GM12865 (cell line): ENCODE measurements at regions not wholly inside any gene's neighbourhood (a gene's known extent, or its start where the extent isn't known, plus 50 kb on each side); places are given as distances from the start of the nearest gene placed in this dataset.
"Not testable (repeated sequence)": the region's sequence is repeated elsewhere in the genome, so short reads cannot be mapped to it uniquely, and the experiment has no call there.

Source experiments
- DNase-seq: peaks from one replicate; pipeline ENCODE4 v3.0.0; 2010; ENCODE audit warnings: low read depth
- H3K4me3 ChIP-seq: 2 replicates; pipeline ENCODE4 v1.5.1; 2011; ENCODE audit warnings: mild to moderate bottlenecking, low read depth, low read length, control low read depth
- CTCF ChIP-seq: IDR thresholded peaks from 2 replicates; pipeline ENCODE4 v1.5.1; 2011; ENCODE audit warnings: low read length, control low read depth, low read depth, inconsistent platforms; ENCODE audit not compliant: insufficient read depth; ENCODE audit errors: missing control alignments

GRCh38 chr16:64276646-64277045, 845.2 kb downstream of the CDH11 start:
- no peak overlapping the region for H3K4me3 ChIP-seq
- no peak for TF ChIP-seq CTCF
- no peak for DNase-seq

GRCh38 chr16:64272028-64272427, 849.8 kb downstream of the CDH11 start:
- TF ChIP-seq CTCF = no peak
- no peak for DNase-seq
- H3K4me3 ChIP-seq = no peak overlapping the region

- DNase-seq = no peak
- no peak overlapping the region for H3K4me3 ChIP-seq
- no peak for TF ChIP-seq CTCF
Observed at GRCh38 chr16:64269756-64270155, 852.1 kb downstream of the CDH11 start.

- no peak overlapping the region for H3K4me3 ChIP-seq
- TF ChIP-seq CTCF = no peak
- no peak for DNase-seq
Observed at GRCh38 chr16:64265756-64266155, 856.1 kb downstream of the CDH11 start.

- H3K4me3 ChIP-seq, DNase-seq: not testable (repeated sequence)
Observed at GRCh38 chr16:64260631-64261401, 861.0 kb downstream of the CDH11 start.

- no peak for DNase-seq
- no peak for TF ChIP-seq CTCF
- no peak overlapping the region for H3K4me3 ChIP-seq
Observed at GRCh38 chr16:64254443-64255367, 867.2 kb downstream of the CDH11 start.

GRCh38 chr16:64253525-64253924, 868.3 kb downstream of the CDH11 start:
- TF ChIP-seq CTCF = no peak
- no peak overlapping the region for H3K4me3 ChIP-seq
- no peak for DNase-seq
